BJ (cell line): ENCODE measurements at regions not wholly inside any gene's neighbourhood (a gene's known extent, or its start where the extent isn't known, plus 50 kb on each side); places are given as distances from the start of the nearest gene placed in this dataset.

Experiments
- CTCF ChIA-PET: fragments of 350-600 bp; formaldehyde crosslinking; extraction: SDS; loops from one replicate; lab custom pipeline; 2021; ENCODE audit warnings: antibody characterized with exemption, inconsistent platforms; lab: Yijun Ruan, JAX
- POLR2A ChIA-PET: fragments of 300-600 bp; sonication (Branson Sonifier 250); formaldehyde crosslinking; extraction: SDS; loops from one replicate; lab custom pipeline; 2021; ENCODE audit warnings: antibody characterized with exemption; lab: Charles Lee
- DNase-seq: peaks from one replicate; pipeline ENCODE4 v3.0.0-alpha.2; 2011; ENCODE audit warnings: low read depth
- H3K27me3 ChIP-seq: 2 replicates; pipeline ENCODE4 v1.6.0; 2011; ENCODE audit warnings: low read length; ENCODE audit not compliant: control insufficient read depth, insufficient read depth
- H3K36me3 ChIP-seq: 2 replicates; pipeline ENCODE4 v1.5.1; 2011; ENCODE audit warnings: low read length; ENCODE audit not compliant: control insufficient read depth, insufficient read depth
- H3K4me3 ChIP-seq: 2 replicates; pipeline ENCODE4 v1.5.1; 2011; ENCODE audit warnings: low read depth, mild to moderate bottlenecking, control low read depth, low read length
- CTCF ChIP-seq: IDR thresholded peaks from 2 replicates; pipeline ENCODE4 v1.5.1; 2011; ENCODE audit warnings: low read depth, mild to moderate bottlenecking, control low read depth, inconsistent platforms, low read length, moderate library complexity; ENCODE audit not compliant: insufficient read depth

- no peak for DNase-seq
- ChIA-PET CTCF (no interaction called here), POLR2A (no interaction called here)
- Histone ChIP-seq H3K4me3 (no peak overlapping the region), H3K27me3 (no peaks in the 10 kb centered on the region), H3K36me3 (no peaks in the 10 kb centered on the region)
- no peak for TF ChIP-seq CTCF
These were observed 1456.5 kb downstream of the MRPL39 start for GRCh38 chr21:24150753-24151152.

DNA sequence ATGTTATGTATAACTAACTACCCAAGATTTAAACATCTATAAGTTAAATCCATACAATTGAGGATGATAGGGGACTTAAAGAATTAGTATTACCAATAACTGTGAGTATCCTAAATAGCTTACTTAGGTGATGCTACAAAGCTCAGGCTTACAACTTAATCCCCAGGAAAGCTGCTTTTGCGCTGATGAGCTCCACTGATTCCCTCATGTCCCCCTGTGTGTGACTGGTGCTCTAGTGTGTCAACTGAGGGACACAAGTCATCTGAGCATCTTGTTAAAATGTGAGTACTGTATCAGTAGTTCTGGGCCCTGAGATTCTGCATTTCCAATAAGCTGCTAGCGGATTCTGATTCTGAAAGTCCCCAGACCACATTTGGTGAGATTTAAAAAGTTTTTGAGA, 1458.8 kb downstream of the MRPL39 start:
- TF ChIP-seq CTCF, result no peak
- Histone ChIP-seq H3K27me3 (no peaks in the 10 kb centered on the region), H3K36me3 (no peaks in the 10 kb centered on the region), H3K4me3 (no peak overlapping the region)
- POLR2A ChIA-PET, result no interaction called here
- CTCF ChIA-PET, result interaction anchor here (1.0 kb wide), 1 partner anchor 8 kb away, joined by 3 read pairs; no protein-coding TSS in a partner anchor
- DNase-seq, result no peak

DNA sequence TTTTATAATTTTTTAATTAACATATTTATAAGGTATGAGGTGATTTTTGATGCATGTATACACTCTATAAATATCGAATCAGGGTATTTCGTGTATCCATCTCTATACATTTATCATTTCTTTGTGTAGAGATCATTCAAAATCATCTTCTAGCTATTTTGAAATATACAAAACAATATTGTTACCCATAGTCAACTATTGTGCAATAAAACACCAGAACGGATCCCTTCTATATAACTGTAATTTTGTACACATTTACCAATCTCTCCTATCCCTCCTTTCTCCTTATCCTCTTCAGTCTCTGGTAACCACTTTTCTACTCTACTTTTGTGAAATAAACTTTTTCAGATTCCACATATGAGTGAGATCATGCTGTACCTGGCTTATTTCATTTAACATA, 1459.6 kb downstream of the MRPL39 start:
- Histone ChIP-seq H3K27me3 (no peaks in the 10 kb centered on the region), H3K4me3 (no peak overlapping the region), H3K36me3 (no peaks in the 10 kb centered on the region)
- POLR2A ChIA-PET, result no interaction called here
- CTCF ChIA-PET, result no interaction called here
- no peak for TF ChIP-seq CTCF
- DNase-seq, result no peak

DNA sequence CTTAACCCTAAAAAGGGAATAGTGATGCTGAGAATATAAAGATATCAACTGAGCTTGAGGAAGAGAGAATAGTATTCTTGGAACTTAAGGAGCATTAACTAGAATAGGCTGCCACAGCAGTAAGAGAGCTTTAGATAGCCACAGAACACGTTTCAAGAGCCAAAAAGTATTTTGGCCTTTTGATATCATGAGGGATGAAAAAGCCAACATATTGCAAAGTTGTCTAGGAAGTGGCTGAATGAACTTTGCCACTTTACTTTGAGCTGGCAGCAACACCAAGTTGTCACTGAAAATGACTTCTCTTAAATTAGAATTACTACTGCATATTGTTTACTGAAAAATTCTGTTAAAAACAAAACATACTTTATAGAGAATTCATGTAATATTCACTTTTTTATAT, 1476.2 kb downstream of the MRPL39 start:
- ChIA-PET CTCF (interaction anchor here (0.9 kb wide), 1 partner anchor 10 kb away, joined by 3 read pairs; no protein-coding TSS in a partner anchor), POLR2A (no interaction called here)
- Histone ChIP-seq H3K27me3 (no peaks in the 10 kb centered on the region), H3K4me3 (no peak overlapping the region), H3K36me3 (no peaks in the 10 kb centered on the region)
- no peak for DNase-seq
- TF ChIP-seq CTCF, result no peak

DNA sequence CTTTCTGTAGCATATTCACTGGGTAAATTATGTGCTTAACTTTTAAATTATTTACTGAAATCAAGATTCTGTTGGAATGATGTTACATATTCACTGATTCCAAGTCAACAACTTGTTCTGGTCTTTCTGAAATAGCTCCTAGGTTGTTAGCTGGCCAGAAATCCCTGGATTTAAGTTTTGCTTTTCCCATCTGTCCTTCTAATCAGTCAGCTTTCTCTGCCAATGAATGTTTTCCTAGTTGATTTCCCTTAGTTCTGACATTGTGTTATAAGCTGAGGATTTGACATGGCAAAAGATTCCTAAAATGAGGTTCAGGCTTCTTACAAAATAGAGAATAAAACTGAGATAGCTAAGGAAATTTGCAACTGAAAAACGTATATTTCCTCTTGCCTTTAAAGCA, 1479.6 kb downstream of the MRPL39 start:
- no peak for TF ChIP-seq CTCF
- no peaks in the 10 kb centered on the region for H3K36me3 ChIP-seq
- H3K4me3 ChIP-seq, result no peak overlapping the region
- no peak for DNase-seq
- ChIA-PET POLR2A (no interaction called here), CTCF (no interaction called here)
- no peaks in the 10 kb centered on the region for H3K27me3 ChIP-seq
